GM10248 (cell line): ENCODE measurements at regions not wholly inside any gene's neighbourhood (a gene's known extent, or its start where the extent isn't known, plus 50 kb on each side); places are given as distances from the start of the nearest gene placed in this dataset.
"Not testable (repeated sequence)": the region's sequence is repeated elsewhere in the genome, so short reads cannot be mapped to it uniquely, and the experiment has no call there.

Experiments
- CTCF ChIA-PET: fragments of 300-600 bp; sonication (Branson Sonifier 250); formaldehyde crosslinking; extraction: SDS; loops from one replicate; lab custom pipeline; 2021; ENCODE audit warnings: antibody characterized with exemption; lab: Yijun Ruan, JAX
- POLR2A ChIA-PET: fragments of 350-650 bp; sonication (Branson Sonifier 250); formaldehyde crosslinking; extraction: SDS; loops from one replicate; lab custom pipeline; 2020; ENCODE audit warnings: antibody characterized with exemption; lab: Yijun Ruan, JAX
- DNase-seq: peaks from one replicate; pipeline ENCODE4 v3.0.0; 2012; ENCODE audit errors: extremely low spot score
- TF ChIP-seq, protein P1 (sequence below): IDR thresholded peaks from 2 replicates; pipeline ENCODE4 v1.5.1; 2012; ENCODE audit warnings: mild to moderate bottlenecking, low read depth; ENCODE audit errors: extremely low read depth, missing control alignments, control extremely low read depth

GRCh38 chrX:128685387-128685786, 633.2 kb upstream of the ACTRT1 start:
- TF ChIP-seq, protein P1, sequence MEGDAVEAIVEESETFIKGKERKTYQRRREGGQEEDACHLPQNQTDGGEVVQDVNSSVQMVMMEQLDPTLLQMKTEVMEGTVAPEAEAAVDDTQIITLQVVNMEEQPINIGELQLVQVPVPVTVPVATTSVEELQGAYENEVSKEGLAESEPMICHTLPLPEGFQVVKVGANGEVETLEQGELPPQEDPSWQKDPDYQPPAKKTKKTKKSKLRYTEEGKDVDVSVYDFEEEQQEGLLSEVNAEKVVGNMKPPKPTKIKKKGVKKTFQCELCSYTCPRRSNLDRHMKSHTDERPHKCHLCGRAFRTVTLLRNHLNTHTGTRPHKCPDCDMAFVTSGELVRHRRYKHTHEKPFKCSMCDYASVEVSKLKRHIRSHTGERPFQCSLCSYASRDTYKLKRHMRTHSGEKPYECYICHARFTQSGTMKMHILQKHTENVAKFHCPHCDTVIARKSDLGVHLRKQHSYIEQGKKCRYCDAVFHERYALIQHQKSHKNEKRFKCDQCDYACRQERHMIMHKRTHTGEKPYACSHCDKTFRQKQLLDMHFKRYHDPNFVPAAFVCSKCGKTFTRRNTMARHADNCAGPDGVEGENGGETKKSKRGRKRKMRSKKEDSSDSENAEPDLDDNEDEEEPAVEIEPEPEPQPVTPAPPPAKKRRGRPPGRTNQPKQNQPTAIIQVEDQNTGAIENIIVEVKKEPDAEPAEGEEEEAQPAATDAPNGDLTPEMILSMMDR, result no peak
- no peak for DNase-seq
- POLR2A ChIA-PET, result no interaction called here
- CTCF ChIA-PET, result no interaction called here

DNA sequence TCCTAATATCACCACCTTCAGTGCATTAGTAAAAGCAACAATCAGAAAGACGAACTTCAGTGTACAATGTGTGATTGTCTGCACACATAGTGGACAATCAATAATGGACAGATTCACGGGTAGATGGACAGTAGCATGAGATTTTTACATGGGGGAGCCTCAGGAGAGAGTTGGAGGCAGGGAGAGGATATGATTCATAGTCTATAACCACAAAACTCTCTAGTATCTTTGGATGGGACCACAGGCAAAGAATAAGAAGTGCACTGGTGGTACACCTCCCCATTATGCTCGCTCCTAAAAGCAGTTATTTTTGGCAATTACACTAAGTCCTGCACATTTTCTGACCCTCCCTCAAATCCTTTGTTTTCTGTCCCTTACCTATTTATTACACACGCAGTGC, 624.4 kb upstream of the ACTRT1 start:
- TF ChIP-seq, protein P1, result no peak
- ChIA-PET CTCF (no interaction called here), POLR2A (no interaction called here)
- DNase-seq, result no peak

DNA sequence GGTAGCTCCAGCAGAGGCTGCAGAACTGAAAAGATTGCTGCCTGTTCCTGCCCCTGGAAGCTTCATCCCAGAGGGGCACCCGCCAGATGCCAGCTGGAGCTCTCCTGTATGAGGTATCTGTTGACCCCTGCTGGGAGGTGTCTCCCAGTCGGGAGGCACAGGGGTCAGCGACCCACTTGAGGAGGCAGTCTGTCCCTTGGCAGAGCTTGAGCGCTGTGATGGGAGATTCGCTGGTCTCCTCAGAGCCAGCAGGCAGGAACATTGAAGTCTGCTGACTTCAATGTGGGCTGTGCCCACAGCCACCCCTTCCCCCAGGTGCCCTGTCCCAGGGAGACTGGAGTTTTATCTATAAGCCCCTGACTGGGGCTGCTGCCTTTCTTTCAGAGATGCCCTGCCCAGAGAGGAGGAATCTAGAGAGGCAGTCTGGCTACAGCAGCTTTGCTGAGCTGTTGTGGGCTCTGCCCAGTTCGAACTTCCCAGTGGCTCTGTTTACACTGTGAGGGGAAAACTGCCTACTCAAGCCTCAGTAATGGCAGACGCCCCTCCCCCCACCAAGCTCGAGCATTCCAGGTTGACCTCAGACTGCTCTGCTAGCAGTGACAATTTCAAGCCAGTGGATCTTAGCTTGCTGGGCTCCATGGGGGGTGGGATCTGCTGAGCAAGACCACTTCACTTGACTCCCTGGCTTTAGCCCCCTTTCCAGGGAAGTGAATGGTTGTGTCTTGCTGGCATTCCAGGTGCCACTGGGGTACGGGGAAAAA, 622.3 kb upstream of the ACTRT1 start:
- DNase-seq, CTCF ChIA-PET, POLR2A ChIA-PET: not testable (repeated sequence)

DNA sequence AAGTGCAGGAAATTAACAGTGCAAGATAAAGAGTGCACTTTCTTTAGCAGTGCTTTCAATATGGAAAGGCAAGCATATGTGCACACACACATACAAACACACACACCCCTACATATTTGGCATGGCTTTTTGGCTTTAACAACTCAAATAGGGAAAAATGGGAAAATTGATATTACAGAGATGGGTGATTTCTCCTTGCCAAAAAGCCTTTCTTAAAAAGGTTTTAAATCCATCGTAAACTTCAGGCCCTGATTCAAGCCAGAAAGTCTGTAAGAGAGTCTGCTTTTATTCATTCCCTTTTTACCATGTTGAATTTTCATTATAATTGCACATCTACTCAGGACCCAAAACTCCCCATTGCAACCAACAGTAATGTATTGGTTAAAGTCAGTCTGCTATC, 612.0 kb upstream of the ACTRT1 start:
- CTCF ChIA-PET, result no interaction called here
- TF ChIP-seq, protein P1, result no peak
- POLR2A ChIA-PET, result no interaction called here
- no peak for DNase-seq

- no peak for DNase-seq
- ChIA-PET CTCF (no interaction called here), POLR2A (no interaction called here)
- TF ChIP-seq, protein P1, result no peak
Measured at GRCh38 chrX:128653524-128654060, 601.4 kb upstream of the ACTRT1 start.

DNA sequence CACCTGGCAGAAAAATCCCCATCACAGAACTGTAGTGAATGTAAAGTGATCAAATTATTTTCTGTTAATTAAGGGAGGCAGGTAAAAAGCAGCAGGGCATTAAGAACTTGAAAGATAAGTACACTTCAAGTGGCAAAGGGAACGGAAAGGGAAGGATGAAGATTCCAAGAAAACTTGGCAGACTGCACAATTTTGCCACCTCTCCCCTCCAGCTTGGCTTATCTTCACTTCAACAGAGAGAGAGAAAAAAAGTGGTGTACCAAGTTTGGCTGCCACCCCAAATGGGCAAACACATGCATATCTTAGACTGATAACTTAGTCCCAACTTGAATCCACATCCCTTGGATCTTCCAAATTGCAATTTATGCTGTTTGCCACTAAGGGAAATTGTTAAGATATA, 598.1 kb upstream of the ACTRT1 start:
- DNase-seq, result no peak
- CTCF ChIA-PET, result interaction anchor here (2.3 kb wide), 1 partner anchor 12 kb away, joined by 9 read pairs; no protein-coding TSS in a partner anchor
- POLR2A ChIA-PET, result no interaction called here
- TF ChIP-seq, protein P1, result no peak

DNA sequence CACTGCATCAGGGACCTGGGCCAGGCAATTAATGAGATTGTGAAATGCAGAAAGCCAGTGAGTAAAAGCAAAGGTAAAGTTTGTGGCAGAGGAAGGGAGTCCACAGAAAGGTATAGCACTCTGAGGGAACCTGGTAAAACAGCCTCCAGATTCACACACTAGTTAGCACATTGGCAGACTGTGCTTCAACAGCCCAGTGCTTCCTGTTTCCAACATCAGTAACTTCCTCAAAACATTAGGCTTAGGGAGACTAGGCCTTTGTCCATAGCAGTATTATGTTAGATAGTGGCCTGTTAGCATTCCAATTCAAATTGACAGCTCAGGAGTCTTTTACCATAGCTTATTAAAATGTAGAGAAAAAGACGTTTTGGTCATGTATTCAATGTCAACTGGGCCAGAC, 582.6 kb upstream of the ACTRT1 start:
- no peak for DNase-seq
- ChIA-PET CTCF (no interaction called here), POLR2A (no interaction called here)
- TF ChIP-seq, protein P1, result no peak
